HG03575 (cell line): ENCODE measurements at regions not wholly inside any gene's neighbourhood (a gene's known extent, or its start where the extent isn't known, plus 50 kb on each side); places are given as distances from the start of the nearest gene placed in this dataset.

ENCODE experiments used
- ATAC-seq: cut with Tn5 transposase; IDR thresholded peaks from one replicate; pipeline ENCODE4 v1.9.1; 2021; ENCODE audit not compliant: unreplicated experiment, insufficient number of reproducible peaks, low FRiP score; ENCODE audit errors: extremely low read depth

DNA sequence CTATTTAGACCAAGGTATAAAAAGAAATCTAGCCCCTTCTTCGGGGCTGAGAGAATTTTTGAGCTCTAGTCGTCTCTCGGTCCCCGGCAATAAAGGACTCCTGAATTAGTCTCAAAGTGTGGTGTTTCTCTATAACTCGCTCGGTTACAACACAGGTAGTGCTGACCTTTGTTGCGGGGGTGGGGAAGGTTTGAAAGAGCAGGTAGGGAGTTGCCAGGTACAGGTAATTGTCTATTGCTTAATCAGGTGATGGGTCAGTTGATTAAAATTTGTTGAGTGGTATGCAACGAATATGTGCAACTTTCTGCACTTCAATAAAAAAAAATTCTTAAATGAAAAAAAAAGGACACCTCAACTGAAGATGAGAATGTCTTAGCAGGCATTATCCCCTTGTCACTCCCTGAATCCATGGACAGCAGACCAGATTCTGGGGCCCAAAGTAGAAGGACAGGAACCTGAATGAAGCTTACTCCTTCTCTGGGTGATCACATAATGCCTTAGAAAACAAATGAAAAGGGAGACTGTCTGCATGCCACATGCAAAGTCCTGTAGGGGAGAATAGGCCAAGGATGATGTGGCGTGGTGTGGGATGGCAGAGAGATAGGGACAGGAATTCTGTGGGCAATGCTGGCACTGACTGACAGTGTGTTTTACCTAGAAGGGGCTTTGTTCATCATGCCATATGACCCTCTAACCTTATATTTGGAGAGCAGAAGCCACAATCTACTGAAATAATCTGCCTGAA lies 157.6 kb upstream of the OLIG3 start:
- ATAC-seq: no peak

DNA sequence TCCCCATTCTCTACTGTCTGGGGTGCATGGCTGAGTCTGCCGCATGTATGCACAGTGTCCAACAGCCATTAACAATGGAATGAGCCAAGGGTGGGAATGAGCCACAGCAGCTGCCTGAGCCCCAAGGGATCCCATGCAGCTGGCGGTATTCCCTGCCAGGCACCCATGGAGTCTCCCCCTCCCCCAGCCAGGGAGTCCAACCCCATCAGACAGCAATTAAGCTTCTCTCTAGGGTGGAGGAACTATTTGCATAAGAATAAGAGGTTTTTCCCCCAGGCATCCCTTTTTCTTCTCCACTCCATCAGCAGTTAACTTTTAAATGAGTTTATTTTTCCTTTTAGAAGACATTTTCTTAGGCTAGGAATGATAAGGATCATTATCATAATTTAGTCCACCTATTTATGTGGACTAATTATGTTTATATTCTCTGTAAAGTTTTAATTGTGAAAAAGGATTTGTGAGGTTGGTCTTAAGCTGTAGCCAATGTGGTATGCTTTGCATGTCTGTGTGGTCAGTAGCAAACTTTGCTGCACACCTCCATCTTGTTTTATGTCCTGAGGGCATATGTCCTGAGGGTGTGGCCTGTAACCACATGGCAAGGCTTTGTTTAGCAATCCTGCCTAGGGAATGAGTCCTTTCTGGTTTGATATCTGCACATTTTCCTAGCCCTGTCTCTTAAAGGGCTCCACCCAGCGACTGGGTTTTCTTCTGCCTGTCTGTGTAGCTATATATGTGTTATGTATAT lies 158.9 kb upstream of the OLIG3 start:
- ATAC-seq: no peak

DNA sequence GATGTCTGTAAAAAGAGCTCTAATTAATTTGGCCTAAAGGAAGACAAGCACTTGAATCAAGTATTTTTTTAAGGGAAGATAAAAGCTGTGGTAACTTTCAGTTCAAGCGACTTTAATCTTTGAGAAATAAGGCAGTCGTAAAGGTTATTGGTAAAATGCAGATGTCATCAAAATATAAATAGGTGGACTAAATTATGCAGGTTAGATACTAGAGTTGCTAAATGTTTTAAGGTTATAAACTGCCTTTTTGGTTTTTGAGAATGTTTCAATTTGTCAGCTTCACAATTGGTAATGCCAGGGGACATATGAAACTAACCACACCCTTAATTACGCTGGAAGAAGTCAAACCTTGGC lies 159.5 kb upstream of the OLIG3 start:
- no peak for ATAC-seq

DNA sequence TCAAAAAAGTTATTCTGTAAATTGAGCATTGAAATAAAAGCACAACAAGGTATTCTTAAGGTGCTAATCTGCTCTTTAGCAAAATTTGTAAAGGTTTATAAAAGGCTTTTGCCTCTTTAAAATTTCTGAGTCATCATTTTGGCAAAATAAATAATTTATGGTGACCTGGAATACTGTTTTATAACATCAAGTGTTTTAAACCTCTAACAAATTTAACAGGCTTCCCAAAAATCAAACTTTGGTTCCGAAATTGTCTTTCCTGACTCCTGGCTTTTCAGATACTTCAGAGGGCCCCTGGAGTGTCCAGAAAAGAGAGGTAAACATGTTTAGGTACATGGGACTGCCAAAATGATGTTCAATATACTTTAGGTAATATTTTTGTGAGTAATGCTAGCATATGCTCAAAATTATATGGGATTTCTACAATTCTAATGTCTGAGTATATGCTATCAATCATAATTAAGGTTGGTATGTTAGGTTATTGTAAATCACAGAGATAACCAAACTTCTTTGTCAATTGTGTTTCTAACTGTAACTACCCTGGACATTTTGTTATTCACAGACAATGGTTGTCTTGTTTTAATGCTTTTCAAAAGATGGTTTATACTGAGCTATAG lies 160.3 kb upstream of the OLIG3 start:
- no peak for ATAC-seq

DNA sequence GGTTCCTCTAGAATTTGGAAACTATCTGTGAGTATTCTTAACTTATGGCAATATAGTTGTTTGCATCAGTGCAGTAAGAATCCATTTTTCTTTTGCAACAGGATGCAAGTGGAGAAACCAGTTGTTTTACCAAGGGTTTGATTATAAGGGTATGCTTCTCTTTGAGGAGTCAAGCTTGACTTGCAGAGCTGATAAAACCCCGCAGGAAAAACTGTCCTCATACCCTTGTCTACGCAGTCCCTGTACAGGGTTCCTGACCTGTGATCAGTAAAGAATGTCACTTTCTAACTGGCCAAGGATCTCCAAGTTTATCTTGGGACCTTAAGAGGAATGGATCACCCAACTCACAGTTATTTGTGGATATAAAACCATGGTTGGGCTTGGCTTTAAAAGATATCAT lies 161.1 kb upstream of the OLIG3 start:
- ATAC-seq: no peak

DNA sequence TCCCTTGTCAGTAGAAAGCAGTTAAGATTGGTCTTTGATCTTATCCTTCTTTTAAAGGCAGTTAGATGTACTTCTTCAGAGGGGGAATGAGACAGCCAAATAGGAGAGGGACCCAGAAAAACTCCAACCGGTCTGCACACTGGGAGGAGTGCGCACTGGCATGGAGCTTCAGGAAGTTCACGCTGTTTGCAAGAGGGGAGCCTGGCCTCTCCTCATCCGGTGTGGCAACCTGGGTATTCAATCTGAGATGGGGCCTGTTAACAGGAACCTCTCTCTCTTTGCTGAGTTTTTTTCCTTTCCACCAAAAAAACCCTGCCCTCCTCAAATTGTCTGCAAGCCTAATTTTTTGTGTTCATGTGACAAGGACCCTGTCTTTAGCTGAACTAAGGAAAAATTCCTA lies 162.5 kb upstream of the OLIG3 start:
- no peak for ATAC-seq

DNA sequence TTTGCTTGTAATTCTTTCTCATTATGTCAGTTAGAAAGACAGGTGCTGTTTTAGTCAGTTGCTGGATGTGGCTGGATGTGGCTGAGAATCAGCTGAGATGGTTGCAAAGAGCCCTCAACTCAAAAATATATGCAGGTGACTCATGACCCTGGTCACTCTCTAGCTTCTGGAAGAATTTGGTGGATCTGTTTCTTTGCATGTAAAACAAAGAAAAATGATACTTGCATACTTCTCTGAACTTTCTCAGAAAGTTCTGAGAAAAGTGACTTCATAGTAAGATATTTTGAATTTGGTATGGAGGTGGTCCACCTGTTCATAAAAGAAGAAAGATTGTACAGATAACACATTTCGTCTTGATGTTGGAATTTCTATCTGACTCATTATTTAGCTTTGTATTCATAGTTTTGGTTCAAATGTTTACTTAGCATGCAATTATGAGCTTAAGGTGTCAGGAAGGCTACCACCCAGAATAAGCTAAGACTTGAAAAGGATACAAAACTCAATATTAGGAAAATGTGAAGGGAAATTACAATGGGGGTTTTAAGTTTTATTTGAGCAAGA lies 163.2 kb upstream of the OLIG3 start:
- ATAC-seq: no peak

DNA sequence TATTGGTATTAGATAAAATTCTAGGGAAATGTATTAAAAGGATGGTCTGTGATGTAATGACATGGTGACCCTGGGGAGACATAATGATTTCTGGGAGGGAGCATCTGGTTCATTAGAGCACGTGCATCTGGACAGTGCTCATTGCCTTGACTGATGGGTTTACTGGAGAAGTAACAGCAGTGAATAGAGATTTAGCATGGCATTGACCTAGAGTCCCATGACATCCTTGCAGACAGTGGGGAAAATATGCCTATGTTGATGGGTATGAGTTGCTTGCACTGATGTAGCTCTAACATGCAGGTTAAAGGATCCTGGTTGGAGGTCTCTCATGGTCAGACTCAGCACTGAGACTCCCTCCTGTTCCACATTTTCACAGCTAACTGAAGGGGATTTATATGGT lies 164.1 kb upstream of the OLIG3 start:
- ATAC-seq: no peak

DNA sequence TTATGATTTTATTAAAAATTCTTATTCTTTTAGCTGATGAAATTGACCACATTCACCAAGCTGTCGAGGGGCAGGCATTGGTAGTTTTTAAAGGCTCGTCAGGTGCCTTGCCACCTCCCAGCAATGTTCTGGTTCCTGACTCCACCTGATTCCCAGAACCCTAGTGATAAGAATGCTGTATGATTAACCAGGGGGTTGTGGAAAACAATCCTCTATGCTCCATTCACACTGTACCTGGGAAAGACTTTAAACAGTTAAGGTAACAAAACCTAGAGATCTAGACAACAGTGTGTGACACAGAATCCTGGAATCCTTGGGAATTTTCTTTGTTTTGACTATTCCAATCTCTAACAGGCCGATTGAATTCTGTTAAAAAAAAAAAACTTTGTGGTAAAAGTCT lies 165.7 kb upstream of the OLIG3 start:
- no peak for ATAC-seq

DNA sequence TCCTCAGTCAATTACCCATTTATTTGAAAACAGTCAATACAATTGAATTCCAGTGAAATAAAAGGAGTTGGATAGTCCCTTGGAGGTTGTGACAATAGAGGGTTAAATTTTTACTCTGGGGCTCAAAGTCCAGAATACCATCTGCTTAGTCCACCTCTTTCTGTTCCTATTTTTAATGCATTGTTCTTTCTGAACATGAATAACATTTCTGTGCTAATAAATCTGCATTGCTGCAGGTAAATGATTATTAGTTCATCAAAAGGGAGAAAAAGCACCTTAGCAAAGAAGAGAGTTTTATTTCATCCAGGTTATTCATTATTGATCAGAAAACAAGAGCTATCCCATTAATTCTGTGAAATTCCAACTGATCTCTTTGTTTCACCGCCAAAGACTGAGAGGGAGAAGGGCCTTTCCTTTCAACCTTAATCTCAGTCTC lies 166.1 kb upstream of the OLIG3 start:
- no peak for ATAC-seq

DNA sequence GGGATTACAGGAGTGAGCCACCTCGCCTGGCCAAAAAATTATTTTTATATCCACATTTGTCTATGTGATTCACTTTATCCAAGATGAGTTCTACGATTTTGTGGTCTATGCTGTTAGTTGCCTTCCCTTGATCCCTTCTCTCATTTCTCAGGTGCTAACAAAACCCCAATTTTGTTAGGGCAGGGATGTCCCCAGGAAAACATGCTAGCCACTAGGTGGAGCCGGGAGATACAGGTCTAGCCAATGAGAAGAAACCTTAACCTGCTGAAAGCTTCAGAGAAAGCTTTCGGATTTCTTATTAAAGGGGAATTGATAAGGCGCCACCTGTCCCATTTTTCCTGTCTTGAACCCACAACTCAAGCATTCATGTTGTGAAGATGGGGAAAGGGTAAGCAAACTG lies 167.4 kb upstream of the OLIG3 start:
- no peak for ATAC-seq

DNA sequence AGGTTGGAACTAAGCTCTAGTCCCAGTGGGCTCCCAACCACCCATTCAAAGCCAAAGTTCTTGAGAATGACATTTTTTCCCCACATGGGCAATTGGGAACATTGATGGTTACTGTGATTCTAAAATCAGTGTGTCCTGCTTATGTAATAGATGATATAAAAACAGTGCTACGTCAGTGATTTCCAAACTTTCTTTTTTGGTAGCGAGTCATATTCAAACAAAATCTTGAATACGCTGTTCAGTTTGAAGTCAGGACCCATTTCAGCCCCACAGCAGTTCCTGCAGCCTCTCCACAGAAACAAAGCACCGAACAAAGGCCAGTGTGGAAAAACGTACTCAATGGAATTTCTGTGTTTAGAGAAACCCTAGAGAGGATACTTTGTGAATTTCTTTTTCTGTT lies 170.0 kb upstream of the OLIG3 start:
- ATAC-seq: no peak

DNA sequence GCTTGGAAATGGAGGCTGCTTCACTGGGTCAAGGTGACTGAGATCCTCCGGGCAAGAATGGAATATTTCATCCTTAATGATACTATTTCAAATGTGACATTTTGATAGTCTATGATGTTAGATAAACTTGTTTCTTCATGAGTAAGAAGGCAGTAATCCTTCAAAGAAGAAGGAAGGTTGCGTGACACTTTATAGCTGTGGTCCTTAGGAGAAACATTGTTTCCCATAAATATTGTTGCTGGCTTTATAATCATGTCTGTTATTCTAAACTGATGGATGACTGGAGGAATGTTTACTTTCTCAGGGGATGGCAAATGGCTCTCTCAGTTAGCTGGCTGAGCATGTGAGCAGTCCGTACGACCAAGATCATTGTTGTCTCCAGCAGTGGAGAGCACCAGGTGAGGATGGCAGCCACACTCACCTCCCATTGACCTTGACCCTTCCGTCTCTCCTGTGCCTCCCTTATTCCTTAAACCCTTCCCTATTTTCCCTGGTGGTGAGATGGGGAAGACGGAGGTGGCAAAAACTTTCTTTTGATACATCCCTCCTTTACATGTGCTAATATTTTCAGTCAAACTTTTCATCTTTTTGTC lies 171.2 kb upstream of the OLIG3 start:
- ATAC-seq: no peak

DNA sequence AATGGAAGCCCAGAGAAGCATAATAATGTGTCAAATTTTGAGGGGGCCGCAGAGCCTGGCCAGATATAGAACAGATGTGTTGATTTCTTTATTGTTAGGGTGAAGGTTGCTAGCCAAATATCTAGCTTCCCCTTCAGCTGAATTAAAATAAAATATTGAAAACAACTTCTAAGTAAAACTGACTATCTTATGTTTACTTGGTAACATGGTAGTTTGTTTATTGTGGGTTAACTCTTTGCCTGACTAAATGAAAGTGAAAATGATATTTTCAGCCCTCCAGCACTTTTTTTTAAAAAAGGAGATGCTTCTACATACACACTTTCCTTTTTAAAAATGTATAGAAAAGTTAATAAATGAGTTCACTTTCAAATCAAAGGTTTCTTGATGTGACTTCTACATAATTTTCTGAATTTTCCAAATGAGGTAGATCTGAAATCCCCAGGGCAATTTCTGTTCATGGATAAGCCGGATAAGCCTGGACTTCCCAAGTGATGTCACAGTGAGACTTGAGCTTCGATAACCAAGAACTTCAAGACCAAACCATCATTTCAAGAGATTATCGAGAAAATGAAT lies 172.1 kb upstream of the OLIG3 start:
- no peak for ATAC-seq

DNA sequence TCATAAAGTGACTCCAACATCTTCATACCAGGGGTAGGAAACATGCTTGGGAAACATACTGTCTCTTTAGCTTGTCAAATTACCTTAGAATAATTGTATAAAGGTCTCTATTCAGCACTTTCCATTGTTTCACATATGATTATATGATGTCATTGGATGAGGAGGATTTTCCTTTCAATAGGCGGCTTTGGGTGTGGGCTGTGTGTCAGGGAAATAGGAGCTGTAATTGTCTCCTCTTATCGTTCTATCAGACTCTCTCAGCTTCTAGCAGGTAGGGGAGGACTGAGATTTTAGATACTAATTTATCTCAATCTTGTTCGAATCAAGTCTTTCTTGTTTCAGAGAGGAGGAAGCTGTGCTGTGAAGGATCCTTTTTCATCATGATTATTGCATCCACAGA lies 179.4 kb upstream of the OLIG3 start:
- no peak for ATAC-seq

DNA sequence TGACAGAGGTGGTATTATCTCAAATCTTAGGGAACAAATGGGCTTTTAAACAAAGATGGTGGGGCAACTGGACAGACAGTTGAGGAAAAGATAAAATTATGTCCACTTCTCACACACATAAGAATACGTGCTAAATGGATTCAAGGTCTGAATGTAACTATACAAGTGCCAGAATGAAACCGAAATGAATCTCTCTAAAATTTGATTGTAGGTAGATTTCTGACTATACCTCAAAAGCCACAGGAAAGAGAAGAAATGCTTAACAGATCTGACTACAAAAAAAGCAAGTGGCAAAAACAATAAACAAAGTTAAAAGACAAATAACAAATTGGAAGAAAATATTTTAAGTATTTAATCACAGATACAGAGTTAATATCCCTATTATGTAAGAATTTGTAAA lies 182.7 kb upstream of the OLIG3 start:
- ATAC-seq: no peak

DNA sequence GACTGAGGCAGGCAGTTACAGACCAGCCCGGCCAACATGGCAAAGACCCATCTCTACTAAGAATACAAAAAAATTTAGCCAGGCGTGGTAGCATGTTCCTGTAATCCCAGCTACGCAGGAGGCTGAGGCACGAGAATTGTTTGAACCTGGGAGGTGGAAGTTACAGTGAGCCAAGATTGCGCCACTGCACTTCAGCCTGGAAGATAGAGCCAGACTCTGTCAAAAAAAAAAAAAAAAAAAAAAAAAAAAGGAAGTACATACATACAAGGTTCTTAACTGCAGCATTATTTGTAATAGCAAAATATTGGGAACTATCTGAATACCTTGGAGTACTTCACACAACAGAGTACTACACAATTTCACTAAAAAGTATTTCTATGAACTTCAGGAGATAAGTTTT lies 183.5 kb upstream of the OLIG3 start:
- no peak for ATAC-seq

DNA sequence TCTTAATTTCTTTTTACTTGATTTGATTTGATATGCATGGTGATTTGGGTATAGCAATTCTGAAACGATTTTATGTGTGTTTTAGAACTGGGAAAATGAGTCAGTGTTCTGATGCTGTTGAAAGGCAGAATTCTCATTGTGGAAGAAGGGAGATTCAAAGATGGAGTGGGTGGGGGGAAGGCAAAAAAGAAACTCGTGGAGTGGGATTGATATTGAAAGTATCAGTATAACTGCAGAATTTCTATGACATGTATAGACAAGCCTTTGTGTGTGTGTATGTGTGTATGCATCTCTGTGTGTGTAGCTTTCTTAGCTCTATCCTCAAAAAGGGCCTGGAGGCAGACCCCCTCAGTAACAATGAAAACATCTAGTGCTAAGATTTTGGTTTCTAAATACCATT lies 184.3 kb upstream of the OLIG3 start:
- ATAC-seq: no peak

DNA sequence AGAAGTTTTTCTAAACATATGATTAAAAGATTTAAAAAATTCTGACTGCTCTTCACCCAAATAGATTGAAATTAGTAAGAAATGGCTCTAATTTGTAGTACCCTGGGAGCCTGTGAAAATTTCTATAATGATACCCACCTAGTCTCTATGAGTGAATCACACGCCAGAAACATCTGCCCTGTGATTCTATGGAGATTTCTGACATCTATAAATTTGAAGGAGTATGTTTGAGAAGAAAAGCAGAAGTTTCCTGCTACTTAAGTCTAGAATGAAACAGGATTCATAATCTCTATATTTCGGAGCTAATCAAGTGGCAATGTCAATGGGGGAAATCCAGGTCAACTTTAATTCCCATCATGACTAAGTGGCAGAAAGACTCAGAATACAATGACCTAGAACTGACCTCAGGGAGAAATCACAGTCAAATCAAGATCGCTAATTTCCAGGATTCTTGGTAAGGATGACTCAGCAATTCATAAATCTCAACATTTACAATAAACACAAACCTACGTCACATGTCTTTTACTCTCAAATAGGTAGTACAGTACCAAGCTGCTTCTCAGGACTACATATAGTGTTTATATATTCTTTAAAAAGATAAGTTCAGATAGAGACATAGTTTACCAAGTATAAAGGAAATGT lies 186.2 kb upstream of the TNFAIP3 start:
- no peak for ATAC-seq
